AG08396 (cell line): ENCODE measurements at regions not wholly inside any gene's neighbourhood (a gene's known extent, or its start where the extent isn't known, plus 50 kb on each side); places are given as distances from the start of the nearest gene placed in this dataset.

ENCODE experiments used
- DNase-seq: peaks from one replicate; pipeline ENCODE4 v3.0.0; 2012; ENCODE audit warnings: low spot score, mixed read lengths

- no peak for DNase-seq
Observed at GRCh38 chr2:129708221-129708967, 271.1 kb upstream of the RAB6C start.

DNA sequence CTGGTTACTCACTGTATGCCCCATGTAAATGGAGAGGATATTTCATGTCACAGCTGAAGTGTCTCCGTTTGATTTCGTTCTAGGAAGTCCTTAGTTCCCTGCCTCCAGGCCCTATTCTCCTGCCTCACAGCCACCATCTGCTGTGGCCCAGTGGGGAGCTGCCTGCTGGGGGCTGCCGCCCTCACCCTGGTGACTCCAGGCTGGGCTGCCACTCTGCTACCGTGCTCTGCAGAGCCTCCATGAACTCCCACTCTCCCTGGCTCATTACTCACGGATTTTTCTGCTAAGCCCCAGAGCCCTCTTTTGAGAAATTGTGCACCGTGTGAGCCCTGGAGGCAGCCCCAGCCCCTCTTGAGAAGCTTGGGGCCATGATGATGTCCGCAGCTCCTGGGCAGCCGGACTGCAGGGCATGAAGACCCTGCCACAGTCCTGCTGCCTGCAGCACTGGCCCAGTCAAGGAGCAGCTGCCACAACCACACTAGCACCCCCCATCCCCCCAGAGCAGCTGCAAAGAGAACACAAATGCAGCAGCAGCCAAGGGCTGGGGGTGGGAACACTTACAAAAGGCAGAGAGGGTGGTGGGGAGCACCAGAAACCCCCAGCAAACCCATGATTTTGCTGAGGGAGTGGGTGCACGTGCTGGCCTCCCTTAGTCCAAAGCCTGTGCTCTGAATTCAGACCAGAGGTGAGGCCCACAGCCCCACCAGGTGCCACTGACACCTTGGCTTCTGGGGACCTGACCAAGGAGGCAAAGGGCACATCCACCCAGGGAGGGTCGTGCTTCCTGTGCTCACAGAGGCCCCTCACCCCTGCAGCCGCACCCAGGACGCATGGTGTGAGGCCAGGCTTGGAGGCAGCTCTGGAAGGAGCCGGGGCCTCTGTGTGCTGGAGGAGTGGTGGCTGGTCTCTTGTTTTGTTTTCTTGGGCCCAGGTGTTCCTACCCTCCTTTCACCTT lies 270.2 kb upstream of the RAB6C start:
- no peak for DNase-seq

DNA sequence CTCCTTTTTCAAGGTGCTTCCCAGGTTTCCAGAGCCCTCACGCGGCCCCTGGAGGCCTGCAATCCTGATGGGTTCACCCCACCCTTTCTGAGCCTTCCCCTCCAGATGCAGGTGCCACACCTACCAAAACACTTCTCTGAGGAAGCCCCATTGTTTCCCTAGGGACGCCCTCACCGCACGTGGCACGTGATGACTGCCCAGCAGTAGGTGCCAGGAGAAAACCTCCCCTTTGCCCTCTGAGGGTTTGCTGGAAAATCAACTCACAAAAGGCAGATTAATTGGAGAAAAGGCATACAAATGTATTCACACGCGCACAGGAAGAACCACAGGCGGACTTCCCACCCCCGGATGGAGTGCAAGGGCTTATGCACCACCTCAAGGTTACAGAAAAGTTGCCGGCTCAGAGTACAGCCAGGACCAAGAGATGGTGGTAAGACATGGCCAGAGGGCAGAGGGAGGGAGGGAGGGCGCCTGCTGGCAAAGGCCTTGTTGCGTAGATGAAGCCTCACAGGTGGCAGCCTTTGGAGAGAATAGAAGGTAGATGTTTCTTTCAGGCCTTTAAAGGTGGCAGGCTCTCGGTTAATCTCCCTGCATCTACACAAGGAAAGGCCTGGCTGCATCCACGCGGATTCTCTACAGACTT lies 269.4 kb upstream of the RAB6C start:
- no peak for DNase-seq

GRCh38 chr2:129710670-129711495 lies 268.6 kb upstream of the RAB6C start:
- no peak for DNase-seq

DNA sequence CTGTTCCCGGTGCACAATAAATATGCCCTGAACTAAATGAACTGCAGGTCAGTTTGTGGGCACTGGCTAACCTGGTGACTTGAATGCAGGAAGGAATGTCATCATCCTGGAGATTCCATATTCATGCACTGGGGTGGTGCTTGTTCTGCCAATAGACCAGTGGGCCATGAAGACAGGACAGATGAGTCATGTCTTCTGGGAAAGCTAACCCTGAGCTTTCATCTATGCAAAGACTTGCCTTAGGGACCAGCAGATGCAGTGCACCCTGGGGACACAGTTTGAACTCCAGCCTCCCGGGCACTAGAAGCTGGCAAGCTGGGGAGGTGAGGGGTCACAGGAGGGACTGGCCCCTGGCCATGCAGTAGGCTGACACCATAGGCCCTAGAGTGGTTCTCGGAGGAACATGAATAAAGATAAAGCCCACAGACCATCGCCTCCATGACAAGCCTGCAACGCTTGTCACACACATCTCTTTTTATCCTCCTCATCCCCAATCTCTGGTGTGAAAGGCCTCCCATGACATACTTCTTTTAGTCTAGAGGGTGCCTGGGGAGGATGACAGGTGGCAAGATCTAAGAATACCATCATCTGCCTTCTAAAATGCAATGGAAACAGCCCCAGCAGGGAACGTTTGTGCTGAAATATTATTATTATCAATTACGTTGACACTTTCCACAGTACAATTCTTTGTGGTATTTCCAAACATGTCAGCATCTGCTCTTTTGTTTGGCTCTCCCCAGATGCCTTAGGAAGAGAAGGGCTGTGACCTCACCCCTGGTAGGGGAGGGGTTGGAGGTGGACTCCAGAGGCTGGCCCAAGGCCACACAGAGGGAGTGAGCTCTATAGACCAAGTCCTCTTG lies 267.4 kb upstream of the RAB6C start:
- DNase-seq = no peak

DNA sequence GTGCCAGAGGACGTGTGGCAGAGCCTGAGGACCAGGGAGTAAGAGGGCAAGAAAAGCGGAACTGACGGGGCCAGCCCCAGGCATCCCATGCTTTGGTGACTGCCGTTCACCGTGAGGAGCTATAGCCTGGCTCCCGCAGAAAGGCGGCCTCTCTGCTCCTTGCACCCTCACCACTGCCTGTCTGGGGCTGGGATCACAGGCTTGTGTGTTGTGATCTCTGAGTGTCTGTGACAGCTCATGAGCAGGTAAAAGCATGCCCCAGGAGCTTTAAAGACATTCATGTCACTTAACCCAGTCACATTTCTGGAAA lies 266.8 kb upstream of the RAB6C start:
- no peak for DNase-seq

DNA sequence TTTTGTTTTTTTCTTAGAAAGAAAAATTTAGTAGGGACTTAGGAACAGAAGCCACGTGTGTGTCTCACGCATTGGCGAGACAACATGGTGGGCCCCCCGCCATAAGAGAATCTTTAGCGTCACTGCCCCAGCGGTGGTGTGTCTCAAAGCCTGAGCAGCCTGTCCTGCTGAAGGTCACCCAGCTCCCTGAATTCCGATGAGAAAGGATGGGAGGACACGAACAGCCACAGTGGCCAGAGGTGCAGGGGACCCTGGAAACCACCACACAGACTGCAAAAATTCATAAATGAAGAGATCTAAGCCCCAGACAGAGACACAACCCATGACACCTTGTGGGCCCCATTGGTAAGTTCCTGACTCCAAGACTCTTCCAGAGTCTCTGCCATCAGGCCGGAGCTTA lies 266.1 kb upstream of the RAB6C start:
- no peak for DNase-seq

DNA sequence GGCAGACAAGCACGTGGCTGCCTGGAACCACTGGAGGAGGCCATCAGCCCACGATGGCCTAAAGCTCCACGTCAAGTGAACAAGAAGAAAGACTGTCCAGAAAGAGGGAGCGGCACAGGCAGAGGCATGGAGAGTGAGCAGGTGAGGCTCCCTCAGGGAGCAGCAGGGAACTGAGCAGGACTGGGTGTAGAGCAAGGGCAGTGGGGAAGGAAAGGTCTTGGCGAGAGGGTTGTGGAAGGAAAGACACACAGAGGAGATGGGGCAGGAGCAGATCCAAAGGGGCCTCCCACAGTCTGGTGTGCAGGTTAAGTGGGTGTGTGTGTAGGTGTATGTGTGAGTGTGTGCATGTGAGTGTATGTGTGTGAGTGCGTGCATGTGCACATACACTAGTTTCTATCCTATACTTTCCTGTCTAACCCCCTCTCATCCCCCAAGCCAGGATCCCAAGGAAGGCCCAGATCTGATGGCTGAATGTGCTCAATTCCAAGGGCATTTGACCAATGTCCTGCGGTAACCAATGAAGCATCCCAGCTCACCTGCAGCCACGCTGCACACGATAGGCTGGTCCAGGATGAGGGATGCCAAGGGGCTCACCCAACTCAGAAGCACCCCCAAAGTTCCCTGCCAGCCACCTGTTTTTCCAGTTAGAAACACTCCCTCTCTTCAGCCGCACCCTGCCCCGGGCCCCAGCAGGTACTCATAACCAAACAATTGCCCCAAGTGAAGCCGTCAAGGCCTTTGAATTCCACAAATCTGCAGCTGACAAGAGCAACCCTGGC lies 262.5 kb upstream of the RAB6C start:
- DNase-seq = no peak

- DNase-seq = no peak
Observed at GRCh38 chr2:129717560-129718130, 261.8 kb upstream of the RAB6C start.

GRCh38 chr2:129719335-129719734 lies 260.1 kb upstream of the RAB6C start:
- no peak for DNase-seq

DNA sequence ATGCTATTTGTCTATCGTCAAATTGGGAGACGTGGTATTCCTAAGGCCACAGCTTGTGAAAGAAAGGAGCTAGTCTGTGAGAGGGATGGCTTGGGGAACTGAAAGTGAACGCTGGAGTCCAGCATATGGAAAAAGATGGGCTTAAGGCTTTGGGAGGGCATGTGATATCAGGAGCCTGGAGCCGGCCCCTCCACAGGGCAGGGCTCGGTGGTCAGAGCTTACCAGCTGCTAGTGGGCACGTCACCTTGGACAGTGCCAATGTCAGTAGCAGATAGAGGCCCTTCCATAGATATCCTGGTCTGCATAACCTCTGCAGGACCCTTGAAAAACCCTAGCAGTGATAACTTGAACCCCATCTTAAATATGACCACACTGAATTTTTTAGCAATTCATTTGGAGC lies 259.1 kb upstream of the RAB6C start:
- DNase-seq = no peak

DNA sequence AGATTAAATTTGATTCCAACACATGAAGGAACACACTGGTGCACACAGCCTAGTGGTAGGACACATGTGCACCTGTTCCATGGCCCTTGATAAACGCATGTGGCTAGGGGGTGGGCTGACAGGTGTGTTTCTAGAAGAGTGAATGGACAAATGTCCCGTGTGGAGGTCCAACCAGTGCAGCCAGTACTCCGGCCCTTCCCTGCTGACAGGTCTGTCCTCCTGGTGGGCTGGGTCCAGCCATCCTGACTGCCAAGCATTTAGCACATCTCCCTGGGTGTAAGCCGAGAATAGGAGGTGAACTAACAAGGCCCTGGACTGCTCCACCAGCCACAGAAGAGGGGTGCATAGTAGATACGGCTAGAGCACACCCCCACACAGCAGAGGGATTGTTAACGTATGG lies 258.7 kb upstream of the RAB6C start:
- DNase-seq = no peak

GRCh38 chr2:129721236-129721635 lies 258.2 kb upstream of the RAB6C start:
- DNase-seq = no peak

- no peak for DNase-seq
Observed at GRCh38 chr2:129721846-129722245, 257.6 kb upstream of the RAB6C start.

GRCh38 chr2:129722306-129723019 lies 257.0 kb upstream of the RAB6C start:
- DNase-seq = no peak

DNA sequence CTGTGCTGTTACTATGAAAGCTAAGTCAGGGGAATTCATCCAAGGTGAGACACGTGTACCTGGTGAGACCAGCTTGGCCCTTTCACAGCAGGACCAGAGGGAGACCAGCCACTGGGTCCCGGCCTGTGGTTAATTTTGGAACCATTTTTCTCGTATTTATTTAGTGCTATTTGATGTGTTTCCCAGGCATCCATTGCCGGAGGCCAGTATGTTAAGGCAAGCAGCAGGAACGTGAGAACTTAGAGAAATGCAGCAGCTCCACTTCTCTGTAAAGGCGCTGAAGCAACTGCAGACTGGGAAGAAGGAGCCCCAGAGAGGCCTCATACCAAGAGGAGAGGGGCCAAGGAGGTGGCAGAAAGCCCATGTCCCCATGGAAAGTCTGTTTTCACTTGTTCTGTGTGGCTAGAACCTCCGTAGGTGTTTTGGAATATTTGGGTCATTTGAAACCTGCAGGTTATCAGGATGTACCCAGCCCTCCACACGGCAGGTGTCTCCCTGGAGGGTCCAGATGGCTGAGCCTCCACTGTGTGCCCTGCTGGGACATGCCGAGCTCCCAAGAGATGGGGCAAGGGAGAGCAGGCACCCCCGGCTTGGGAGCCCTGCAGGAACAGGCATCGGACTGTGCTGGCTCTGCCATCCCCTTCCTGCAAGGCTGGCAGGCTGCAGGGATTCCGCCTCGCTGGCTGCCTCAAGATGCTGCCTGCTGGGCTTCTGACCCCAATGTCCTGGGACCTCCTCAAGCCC lies 256.0 kb upstream of the RAB6C start:
- DNase-seq = no peak

- DNase-seq = no peak
Observed at GRCh38 chr2:129724021-129724757, 255.3 kb upstream of the RAB6C start.

DNA sequence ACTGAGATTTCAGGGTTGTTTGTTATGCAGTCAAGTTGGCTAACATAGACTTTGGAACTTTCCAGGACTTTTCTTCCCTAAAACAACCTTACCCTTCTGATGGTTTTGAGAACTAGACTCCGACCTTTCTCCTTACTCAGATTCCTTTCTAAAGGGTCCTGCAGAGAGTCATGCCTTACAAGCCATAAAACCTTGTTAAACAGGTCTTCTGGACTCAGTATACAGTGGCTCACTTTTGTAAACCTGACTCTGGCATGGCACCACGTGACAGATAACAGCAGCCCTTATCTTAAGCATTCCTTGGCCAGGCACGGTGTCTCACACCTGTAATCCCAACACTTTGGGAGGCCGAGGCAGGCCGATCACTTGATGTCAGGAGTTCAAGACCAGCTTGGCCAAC lies 253.2 kb upstream of the RAB6C start:
- DNase-seq = no peak
